HG03095 (cell line): ENCODE measurements at regions not wholly inside any gene's neighbourhood (a gene's known extent, or its start where the extent isn't known, plus 50 kb on each side); places are given as distances from the start of the nearest gene placed in this dataset.

Experiments
- ATAC-seq: cut with Tn5 transposase; IDR thresholded peaks from one replicate; pipeline ENCODE4 v1.9.1; 2021; ENCODE audit warnings: moderate library complexity; ENCODE audit not compliant: unreplicated experiment

- no peak for ATAC-seq
Measured at GRCh38 chr11:116421529-116422185, 351.1 kb downstream of the BUD13 start.

GRCh38 chr11:116420770-116421528, 351.8 kb downstream of the BUD13 start:
- ATAC-seq, result no peak

GRCh38 chr11:116420030-116420429, 352.8 kb downstream of the BUD13 start:
- no peak for ATAC-seq

GRCh38 chr11:116418388-116419041, 354.3 kb downstream of the BUD13 start:
- ATAC-seq, result no peak

- ATAC-seq, result no peak
Measured at GRCh38 chr11:116416852-116417251, 355.9 kb downstream of the BUD13 start.

GRCh38 chr11:116415095-116415494, 357.7 kb downstream of the BUD13 start:
- no peak for ATAC-seq

- no peak for ATAC-seq
Measured at GRCh38 chr11:116414357-116414880, 358.4 kb downstream of the BUD13 start.

GRCh38 chr11:116413301-116414242, 359.2 kb downstream of the BUD13 start:
- no peak for ATAC-seq

- ATAC-seq, result no peak
Measured at GRCh38 chr11:116412118-116412889, 360.5 kb downstream of the BUD13 start.

GRCh38 chr11:116409238-116409637, 363.5 kb downstream of the BUD13 start:
- no peak for ATAC-seq

GRCh38 chr11:116406042-116406441, 366.7 kb downstream of the BUD13 start:
- no peak for ATAC-seq

GRCh38 chr11:116404462-116404798, 368.4 kb downstream of the BUD13 start:
- no peak for ATAC-seq

- ATAC-seq, result no peak
Measured at GRCh38 chr11:116403794-116404461, 368.9 kb downstream of the BUD13 start.

GRCh38 chr11:116400081-116400480, 372.7 kb downstream of the BUD13 start:
- ATAC-seq, result no peak

- ATAC-seq, result no peak
Measured at GRCh38 chr11:116397602-116398084, 375.1 kb downstream of the BUD13 start.

- no peak for ATAC-seq
Measured at GRCh38 chr11:116396331-116396730, 376.5 kb downstream of the BUD13 start.

GRCh38 chr11:116394022-116394421, 378.8 kb downstream of the BUD13 start:
- no peak for ATAC-seq

- ATAC-seq, result no peak
Measured at GRCh38 chr11:116390963-116391362, 381.8 kb downstream of the BUD13 start.

- no peak for ATAC-seq
Measured at GRCh38 chr11:116388146-116388545, 384.6 kb downstream of the BUD13 start.
